Astrocyte (in vitro differentiated cells and primary cell): ENCODE measurements at regions not wholly inside any gene's neighbourhood (a gene's known extent, or its start where the extent isn't known, plus 50 kb on each side); places are given as distances from the start of the nearest gene placed in this dataset.

Source experiments
- CTCF ChIP-seq: IDR thresholded peaks from 2 replicates; pipeline ENCODE4 v1.5.1; 2011; ENCODE audit warnings: low read depth, mild to moderate bottlenecking, inconsistent platforms, low read length, moderate library complexity; ENCODE audit not compliant: insufficient read depth
- EZH2 ChIP-seq: IDR thresholded peaks from 2 replicates; pipeline ENCODE4 v1.6.1; 2012; ENCODE audit warnings: mild to moderate bottlenecking, low read length, inconsistent platforms; ENCODE audit not compliant: insufficient read depth

GRCh38 chr2:14480120-14480519, 152.4 kb upstream of the LRATD1 start:
- TF ChIP-seq CTCF: no peak
- no peak for TF ChIP-seq EZH2
